ENCODE measurements at regions not wholly inside any gene's neighbourhood (a gene's known extent, or its start where the extent isn't known, plus 50 kb on each side); places are given as distances from the start of the nearest gene placed in this dataset.
A peak's percentile ranks its signal among the peaks of the same experiment; 100 is the strongest.
"Not testable (repeated sequence)": the region's sequence is repeated elsewhere in the genome, so short reads cannot be mapped to it uniquely, and the experiment has no call there.

DNA sequence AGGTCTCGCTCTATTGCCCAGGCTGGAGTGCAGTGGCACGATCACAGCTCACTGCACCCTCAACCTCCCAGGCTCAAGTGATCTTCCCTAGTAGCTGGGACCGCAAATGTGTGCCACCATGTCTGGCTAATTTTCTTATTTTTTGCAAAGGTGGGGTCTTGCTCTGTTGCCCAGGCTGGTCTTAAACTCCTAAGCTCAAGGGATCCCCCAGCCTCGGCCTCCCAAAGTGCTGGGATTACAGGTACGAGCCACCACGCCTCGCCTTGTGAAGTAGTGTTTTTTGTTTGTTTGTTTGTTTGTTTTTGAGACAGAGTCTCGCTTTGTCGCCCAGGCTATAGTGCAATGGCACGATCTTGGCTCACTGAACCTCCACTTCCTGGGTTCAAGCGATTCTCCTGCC, 125.5 kb downstream of the HAUS1 start:
- peak; percentile 87 for TF ChIP-seq ZNF121 (tag by site-specific recombination; IDR thresholded peaks at IDR 0.05)
- H3K9me3 ChIP-seq (ENCODE audit: control insufficient read depth, insufficient read depth, low read depth, low read length); H3K36me3 ChIP-seq (ENCODE audit: control insufficient read depth in 2 of 2, insufficient read depth in 1 of 2, low read length in 2 of 2); CTCF ChIA-PET; H3K4me1 ChIP-seq (ENCODE audit: control insufficient read depth, insufficient read depth, low read length); H3K4me3 ChIP-seq (ENCODE audit: low read depth, low read length); POLR2A ChIA-PET; H3K27ac ChIP-seq (ENCODE audit: extremely low read depth, low read depth, low read length): not testable (repeated sequence)

- TF ChIP-seq ZNF692 (tag by site-specific recombination; IDR thresholded peaks at IDR 0.05) (no peak), ZFP37 (tag by site-specific recombination; IDR thresholded peaks at IDR 0.05) (no peak), ZNF19 (tag by site-specific recombination; IDR thresholded peaks at IDR 0.05; ENCODE audit: low read depth) (no peak), ZNF324 (tag by site-specific recombination; IDR thresholded peaks at IDR 0.05) (no peak), ZNF404 (tag by site-specific recombination; IDR thresholded peaks at IDR 0.05) (no peak), WT1 (tag by site-specific recombination; IDR thresholded peaks at IDR 0.05) (no peak), ZNF302 (tag by site-specific recombination; IDR thresholded peaks at IDR 0.05; ENCODE audit: low read depth) (no peak), ZNF292 (tag by site-specific recombination; IDR thresholded peaks at IDR 0.05; ENCODE audit: borderline replicate concordance, low read depth) (no peak), SCRT1 (tag by site-specific recombination; IDR thresholded peaks at IDR 0.05; ENCODE audit: borderline replicate concordance) (no peak), ZNF140 (tag by site-specific recombination; IDR thresholded peaks at IDR 0.05) (no peak)
- Histone ChIP-seq H3K9me3 (ENCODE audit: control insufficient read depth, insufficient read depth, low read depth, low read length) (no peaks in the 10 kb centered on the region), H3K4me1 (ENCODE audit: control insufficient read depth, insufficient read depth, low read length) (0 out of 2 replicates have a peak, but pooled peaks cover 4% of the 10 kb centered on the region), H3K36me3 (ENCODE audit: control insufficient read depth in 2 of 2, insufficient read depth in 1 of 2, low read length in 2 of 2) (no peaks in the 10 kb centered on the region; a peak in 1 of 3 replicates), H3K27ac (ENCODE audit: extremely low read depth, low read depth, low read length) (no peak overlapping the region), H3K4me3 (ENCODE audit: low read depth, low read length) (no peak overlapping the region)
- ChIA-PET CTCF (no interaction called here), POLR2A (no interaction called here)
These were observed 132.0 kb downstream of the HAUS1 start for GRCh38 chr18:46236156-46236555.

DNA sequence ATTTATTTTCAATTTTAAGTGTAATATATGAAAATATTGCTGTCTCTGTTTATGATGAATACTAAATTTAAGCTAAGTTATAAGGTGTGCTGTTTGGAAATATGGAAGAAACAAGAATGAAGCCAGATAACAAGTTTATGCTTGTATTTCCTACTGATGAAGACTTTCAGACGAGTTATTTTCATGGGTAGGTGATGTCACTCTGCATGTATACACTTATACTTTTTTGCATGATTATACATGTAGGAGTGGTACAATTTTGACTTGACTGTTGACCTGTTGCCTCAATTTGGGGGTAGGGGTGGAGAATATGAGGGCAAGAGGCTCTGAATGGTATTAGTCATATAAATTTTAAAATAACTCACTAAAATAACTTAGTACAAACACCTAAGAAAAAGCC, 133.7 kb downstream of the HAUS1 start:
- Histone ChIP-seq H3K4me3 (ENCODE audit: low read depth, low read length) (no peak overlapping the region), H3K4me1 (ENCODE audit: control insufficient read depth, insufficient read depth, low read length) (0 out of 2 replicates have a peak, but pooled peaks cover 4% of the 10 kb centered on the region), H3K9me3 (ENCODE audit: control insufficient read depth, insufficient read depth, low read depth, low read length) (no peaks in the 10 kb centered on the region), H3K36me3 (ENCODE audit: control insufficient read depth in 2 of 2, insufficient read depth in 1 of 2, low read length in 2 of 2) (no peaks in the 10 kb centered on the region; a peak in 1 of 3 replicates), H3K27ac (ENCODE audit: extremely low read depth, low read depth, low read length) (no peak overlapping the region)
- TF ChIP-seq ZNF621 (tag by site-specific recombination; IDR thresholded peaks at IDR 0.05) = no peak
- TF ChIP-seq, protein P1, sequence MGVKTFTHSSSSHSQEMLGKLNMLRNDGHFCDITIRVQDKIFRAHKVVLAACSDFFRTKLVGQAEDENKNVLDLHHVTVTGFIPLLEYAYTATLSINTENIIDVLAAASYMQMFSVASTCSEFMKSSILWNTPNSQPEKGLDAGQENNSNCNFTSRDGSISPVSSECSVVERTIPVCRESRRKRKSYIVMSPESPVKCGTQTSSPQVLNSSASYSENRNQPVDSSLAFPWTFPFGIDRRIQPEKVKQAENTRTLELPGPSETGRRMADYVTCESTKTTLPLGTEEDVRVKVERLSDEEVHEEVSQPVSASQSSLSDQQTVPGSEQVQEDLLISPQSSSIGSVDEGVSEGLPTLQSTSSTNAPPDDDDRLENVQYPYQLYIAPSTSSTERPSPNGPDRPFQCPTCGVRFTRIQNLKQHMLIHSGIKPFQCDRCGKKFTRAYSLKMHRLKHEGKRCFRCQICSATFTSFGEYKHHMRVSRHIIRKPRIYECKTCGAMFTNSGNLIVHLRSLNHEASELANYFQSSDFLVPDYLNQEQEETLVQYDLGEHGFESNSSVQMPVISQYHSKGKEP (tag by site-specific recombination; IDR thresholded peaks at IDR 0.05) = no peak
- ChIA-PET POLR2A (no interaction called here), CTCF (interaction anchor here (0.6 kb wide), 1 partner anchor 13 kb away, joined by 3 read pairs; no protein-coding TSS in a partner anchor)

GRCh38 chr18:46239549-46239948, 135.4 kb downstream of the HAUS1 start:
- Histone ChIP-seq H3K36me3 (ENCODE audit: control insufficient read depth in 2 of 2, insufficient read depth in 1 of 2, low read length in 2 of 2) (no peaks in the 10 kb centered on the region; a peak in 1 of 3 replicates), H3K4me1 (ENCODE audit: control insufficient read depth, insufficient read depth, low read length) (0 out of 2 replicates have a peak, but pooled peaks cover 4% of the 10 kb centered on the region), H3K27ac (ENCODE audit: extremely low read depth, low read depth, low read length) (no peak overlapping the region), H3K9me3 (ENCODE audit: control insufficient read depth, insufficient read depth, low read depth, low read length) (no peaks in the 10 kb centered on the region), H3K4me3 (ENCODE audit: low read depth, low read length) (no peak overlapping the region)
- POLR2A ChIA-PET = no interaction called here
- CTCF ChIA-PET = interaction anchor here (0.6 to 3.0 kb wide), 7 partner anchors 11 to 419 kb away, joined by 3 to 11 read pairs (median 4); a partner anchor contains a TSS
- no peak for TF ChIP-seq SP7 (tag by site-specific recombination; IDR thresholded peaks at IDR 0.05)
- no peak for TF ChIP-seq KLF9 (tag by site-specific recombination; IDR thresholded peaks at IDR 0.05; ENCODE audit: low read depth)
- no peak for TF ChIP-seq ZNF157 (tag by site-specific recombination; IDR thresholded peaks at IDR 0.05)
- TF ChIP-seq ZBTB8A (tag by site-specific recombination; IDR thresholded peaks at IDR 0.05) = no peak
- TF ChIP-seq, protein P2, sequence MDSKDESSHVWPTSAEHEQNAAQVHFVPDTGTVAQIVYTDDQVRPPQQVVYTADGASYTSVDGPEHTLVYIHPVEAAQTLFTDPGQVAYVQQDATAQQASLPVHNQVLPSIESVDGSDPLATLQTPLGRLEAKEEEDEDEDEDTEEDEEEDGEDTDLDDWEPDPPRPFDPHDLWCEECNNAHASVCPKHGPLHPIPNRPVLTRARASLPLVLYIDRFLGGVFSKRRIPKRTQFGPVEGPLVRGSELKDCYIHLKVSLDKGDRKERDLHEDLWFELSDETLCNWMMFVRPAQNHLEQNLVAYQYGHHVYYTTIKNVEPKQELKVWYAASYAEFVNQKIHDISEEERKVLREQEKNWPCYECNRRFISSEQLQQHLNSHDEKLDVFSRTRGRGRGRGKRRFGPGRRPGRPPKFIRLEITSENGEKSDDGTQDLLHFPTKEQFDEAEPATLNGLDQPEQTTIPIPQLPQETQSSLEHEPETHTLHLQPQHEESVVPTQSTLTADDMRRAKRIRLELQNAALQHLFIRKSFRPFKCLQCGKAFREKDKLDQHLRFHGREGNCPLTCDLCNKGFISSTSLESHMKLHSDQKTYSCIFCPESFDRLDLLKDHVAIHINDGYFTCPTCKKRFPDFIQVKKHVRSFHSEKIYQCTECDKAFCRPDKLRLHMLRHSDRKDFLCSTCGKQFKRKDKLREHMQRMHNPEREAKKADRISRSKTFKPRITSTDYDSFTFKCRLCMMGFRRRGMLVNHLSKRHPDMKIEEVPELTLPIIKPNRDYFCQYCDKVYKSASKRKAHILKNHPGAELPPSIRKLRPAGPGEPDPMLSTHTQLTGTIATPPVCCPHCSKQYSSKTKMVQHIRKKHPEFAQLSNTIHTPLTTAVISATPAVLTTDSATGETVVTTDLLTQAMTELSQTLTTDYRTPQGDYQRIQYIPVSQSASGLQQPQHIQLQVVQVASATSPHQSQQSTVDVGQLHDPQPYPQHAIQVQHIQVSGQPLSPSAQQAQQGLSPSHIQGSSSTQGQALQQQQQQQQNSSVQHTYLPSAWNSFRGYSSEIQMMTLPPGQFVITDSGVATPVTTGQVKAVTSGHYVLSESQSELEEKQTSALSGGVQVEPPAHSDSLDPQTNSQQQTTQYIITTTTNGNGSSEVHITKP (tag by site-specific recombination; IDR thresholded peaks at IDR 0.05) = no peak
- no peak for TF ChIP-seq ZNF629 (tag by site-specific recombination; IDR thresholded peaks at IDR 0.05)
- TF ChIP-seq PATZ1 (tag by site-specific recombination; IDR thresholded peaks at IDR 0.05) = no peak
